ENCODE measurements at regions not wholly inside any gene's neighbourhood (a gene's known extent, or its start where the extent isn't known, plus 50 kb on each side); places are given as distances from the start of the nearest gene placed in this dataset.

DNA sequence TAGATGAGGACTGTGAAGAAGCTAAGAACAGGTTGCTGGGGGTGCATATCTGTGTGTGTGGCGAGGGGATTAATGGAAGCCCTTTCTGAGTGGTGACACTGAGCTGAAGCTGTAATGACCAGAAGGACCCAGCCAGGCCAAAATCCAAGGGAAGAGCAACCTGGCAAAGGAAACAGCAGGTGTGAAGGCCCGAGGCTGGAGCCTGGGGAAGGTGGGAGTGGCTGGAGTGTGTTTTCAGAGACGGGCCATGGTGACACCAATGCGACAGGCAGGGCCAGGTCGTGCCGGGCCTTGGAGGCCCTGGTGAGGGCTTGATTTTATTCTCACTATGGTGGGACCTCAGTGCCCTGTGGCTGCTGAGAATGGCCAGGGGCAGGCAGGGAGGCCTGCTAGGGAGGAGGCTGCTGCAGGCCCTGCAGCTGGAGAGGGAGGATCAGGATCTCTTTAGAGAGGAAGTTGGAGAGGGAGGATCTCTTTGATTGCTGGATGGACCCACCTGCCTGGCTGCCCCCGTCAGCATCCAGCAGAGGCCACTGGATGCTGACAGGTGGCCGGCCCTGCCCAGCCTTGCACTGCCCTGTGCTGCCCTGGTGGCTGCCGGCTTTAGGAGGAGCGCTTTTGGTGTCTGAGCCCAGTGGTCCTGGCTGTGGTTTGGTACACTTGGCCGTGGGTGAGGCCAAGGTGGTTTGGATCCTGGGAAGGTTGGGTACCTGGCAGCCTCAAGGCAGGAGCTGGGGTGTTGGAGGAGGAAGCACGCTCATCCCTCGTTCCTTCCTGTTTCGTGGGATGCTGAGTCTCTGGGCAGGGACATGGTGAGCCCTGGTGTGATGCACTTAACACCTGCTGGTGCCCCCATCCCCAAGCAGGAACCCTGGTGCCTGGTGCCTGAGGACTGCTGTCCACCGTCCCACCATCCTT, 188.3 kb downstream of the SEC14L1 start:
- Histone ChIP-seq H3K27ac (replicated peaks; ENCODE audit: low read length) (no peak overlapping the region), H3K4me2 (ENCODE audit: insufficient read depth, low read length, poor library complexity, severe bottlenecking) (no peak overlapping the region), H2BK5ac (ENCODE audit: low read length) (peak overlapping the region; percentile 6), H3K4me3 (ENCODE audit: low read length in 2 of 2) (no peak overlapping the region), H3K14ac (ENCODE audit: low read length) (no peak overlapping the region), H3K4ac (ENCODE audit: low read length) (no peak overlapping the region), H3K4me1 (ENCODE audit: control insufficient read depth in 2 of 2, insufficient read depth in 1 of 2, low read depth in 1 of 2, low read length in 2 of 2) (peaks cover 4 to 6% of the 10 kb centered on the region in 2 donors), H3K23ac (ENCODE audit: low read depth, low read length, poor library complexity) (no peak overlapping the region), H2BK12ac (ENCODE audit: low read length) (peak overlapping the region; percentile 50), H3K9ac (ENCODE audit: low read depth, low read length, poor library complexity) (no peak overlapping the region), H4K8ac (ENCODE audit: low read depth, low read length) (no peak overlapping the region), H2BK120ac (ENCODE audit: low read depth, low read length) (peak overlapping the region; percentile 16), H2BK15ac (ENCODE audit: low read length) (peak overlapping the region; percentile 73), H3K27me3 (ENCODE audit: control insufficient read depth in 3 of 3, insufficient read depth in 3 of 3, low read depth in 1 of 3, low read length in 3 of 3) (no peaks in the 10 kb centered on the region), H3K36me3 (replicated peaks in 1 of 2; ENCODE audit: control insufficient read depth in 2 of 2, insufficient read depth in 2 of 2, low read length in 2 of 2) (no peaks in the 10 kb centered on the region), H3K9me3 (replicated peaks in 1 of 2; ENCODE audit: control insufficient read depth in 2 of 2, insufficient read depth in 1 of 2, low read depth in 1 of 2, low read length in 2 of 2) (no peaks in the 10 kb centered on the region), H3K18ac (ENCODE audit: low read length) (peak overlapping the region; percentile 83), H4K91ac (ENCODE audit: low read depth, low read length, poor library complexity) (peak overlapping the region; percentile 53), H2AFZ (ENCODE audit: low read length) (no peak overlapping the region), H2AK5ac (ENCODE audit: low read depth, low read length) (peak overlapping the region; percentile 97), H3K79me1 (ENCODE audit: low read depth, low read length) (no peaks in the 10 kb centered on the region)
- no CpG with 5 or more reads among the region's 15 CpGs for whole genome bisulfite sequencing, 2 donors (ENCODE audit: extremely low coverage in 2 of 2, insufficient read length in 2 of 2, insufficient replicate concordance in 1 of 2)
- no peak for DNase-seq (ENCODE audit: low spot score)

DNA sequence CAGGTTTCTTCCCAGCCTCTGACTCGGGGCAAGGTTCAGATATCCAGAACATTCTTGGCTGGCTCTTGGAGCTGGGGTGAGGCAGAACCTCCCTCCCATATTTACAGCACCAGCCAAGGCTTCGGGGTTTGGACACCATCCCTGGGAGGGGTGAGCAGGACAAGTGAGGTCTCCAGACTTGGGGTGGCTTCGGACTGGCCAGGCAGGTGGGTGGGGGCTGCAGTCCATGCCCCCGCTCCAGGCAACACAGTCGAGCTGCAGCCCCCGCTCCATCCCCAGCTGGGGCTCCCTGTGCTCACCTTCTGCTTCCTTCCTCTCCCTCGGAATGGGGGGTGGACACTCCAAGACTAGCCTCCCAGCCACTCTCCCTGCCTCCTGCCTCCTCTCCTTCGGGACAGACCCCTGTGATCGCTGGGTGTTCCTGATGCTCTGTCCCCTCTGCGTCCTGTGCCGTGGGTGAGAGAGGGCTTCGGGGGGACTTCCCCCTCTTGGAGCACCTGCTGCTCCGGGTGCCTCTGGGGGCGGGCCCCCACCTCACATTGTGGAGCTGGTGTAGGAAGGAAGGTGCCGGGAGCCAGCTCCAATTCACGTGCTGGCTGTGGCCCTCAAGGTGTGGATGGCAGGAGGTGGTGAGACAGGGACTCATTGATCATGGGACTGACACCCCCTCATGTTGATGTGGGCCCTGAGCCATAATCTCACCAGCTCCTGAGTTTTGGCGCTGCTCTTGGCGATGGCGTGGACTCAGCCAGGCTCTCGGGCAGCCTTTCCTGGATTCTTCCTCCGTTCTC, 189.2 kb downstream of the SEC14L1 start:
- H3K9ac ChIP-seq (ENCODE audit: low read depth, low read length, poor library complexity), result no peak overlapping the region
- no peak overlapping the region for H3K23ac ChIP-seq (ENCODE audit: low read depth, low read length, poor library complexity)
- H3K18ac ChIP-seq (ENCODE audit: low read length), result peak overlapping the region; percentile 83
- H3K4me2 ChIP-seq (ENCODE audit: insufficient read depth, low read length, poor library complexity, severe bottlenecking), result no peak overlapping the region
- H2BK120ac ChIP-seq (ENCODE audit: low read depth, low read length), result peak overlapping the region; percentile 16
- no peaks in the 10 kb centered on the region for H3K79me1 ChIP-seq (ENCODE audit: low read depth, low read length)
- H3K4ac ChIP-seq (ENCODE audit: low read length), result peak overlapping the region; percentile 66
- H3K4me1 ChIP-seq (ENCODE audit: control insufficient read depth in 2 of 2, insufficient read depth in 1 of 2, low read depth in 1 of 2, low read length in 2 of 2), result peaks cover 4 to 6% of the 10 kb centered on the region in 2 donors
- H3K4me3 ChIP-seq (ENCODE audit: low read length in 2 of 2), result no peak overlapping the region
- no peak overlapping the region for H4K8ac ChIP-seq (ENCODE audit: low read depth, low read length)
- no CpG with 5 or more reads among the region's 21 CpGs for WGBS, 2 donors (ENCODE audit: extremely low coverage in 2 of 2, insufficient read length in 2 of 2, insufficient replicate concordance in 1 of 2)
- H3K27ac ChIP-seq (replicated peaks; ENCODE audit: low read length), result no peak overlapping the region
- H2AK5ac ChIP-seq (ENCODE audit: low read depth, low read length), result peak overlapping the region; percentile 97
- no peaks in the 10 kb centered on the region for H3K36me3 ChIP-seq (replicated peaks in 1 of 2; ENCODE audit: control insufficient read depth in 2 of 2, insufficient read depth in 2 of 2, low read length in 2 of 2)
- no peak overlapping the region for H2AFZ ChIP-seq (ENCODE audit: low read length)
- no peaks in the 10 kb centered on the region for H3K27me3 ChIP-seq (ENCODE audit: control insufficient read depth in 3 of 3, insufficient read depth in 3 of 3, low read depth in 1 of 3, low read length in 3 of 3)
- H3K14ac ChIP-seq (ENCODE audit: low read length), result peak overlapping the region; percentile 8
- H2BK5ac ChIP-seq (ENCODE audit: low read length), result peak overlapping the region; percentile 6
- H2BK15ac ChIP-seq (ENCODE audit: low read length), result peak overlapping the region; percentile 99
- no peaks in the 10 kb centered on the region for H3K9me3 ChIP-seq (replicated peaks in 1 of 2; ENCODE audit: control insufficient read depth in 2 of 2, insufficient read depth in 1 of 2, low read depth in 1 of 2, low read length in 2 of 2)
- peak overlapping the region; percentile 53 for H4K91ac ChIP-seq (ENCODE audit: low read depth, low read length, poor library complexity)
- H2BK12ac ChIP-seq (ENCODE audit: low read length), result peak overlapping the region; percentile 84
- DNase-seq (ENCODE audit: low spot score), result no peak

DNA sequence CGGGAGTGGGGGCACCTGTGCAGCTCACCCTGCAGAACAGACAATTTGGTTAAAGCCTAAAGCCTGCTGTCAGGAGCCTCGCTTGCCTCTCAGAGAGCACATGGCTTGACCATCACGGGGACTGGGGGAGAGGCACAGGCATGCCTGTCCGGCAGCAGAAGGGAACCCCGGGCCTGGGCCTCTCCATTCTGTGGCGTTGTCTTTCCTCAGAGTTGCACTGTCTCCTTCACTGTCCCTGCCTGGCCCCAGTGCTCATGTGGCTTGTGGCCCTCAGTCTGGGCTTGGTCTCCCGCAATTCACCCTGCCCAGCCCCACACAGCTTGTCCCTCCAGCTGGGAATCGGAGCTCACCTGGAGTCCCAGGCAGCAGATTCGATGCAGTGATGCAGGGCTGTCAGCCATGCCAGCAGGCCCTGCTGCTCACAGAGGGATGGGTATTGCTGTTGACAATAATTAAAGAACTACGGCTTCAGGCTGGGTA, 189.9 kb downstream of the SEC14L1 start:
- peak overlapping the region; percentile 95 for H2BK12ac ChIP-seq (ENCODE audit: low read length)
- DNase-seq (ENCODE audit: low spot score), result no peak
- peak overlapping the region; percentile 66 for H3K4ac ChIP-seq (ENCODE audit: low read length)
- H3K14ac ChIP-seq (ENCODE audit: low read length), result peak overlapping the region; percentile 8
- peaks cover 3 to 4% of the 10 kb centered on the region in 2 donors for H3K4me1 ChIP-seq (ENCODE audit: control insufficient read depth in 2 of 2, insufficient read depth in 1 of 2, low read depth in 1 of 2, low read length in 2 of 2)
- H3K4me3 ChIP-seq (ENCODE audit: low read length in 2 of 2), result no peak overlapping the region
- H2AK5ac ChIP-seq (ENCODE audit: low read depth, low read length), result peak overlapping the region; percentile 97
- no peak overlapping the region for H3K9ac ChIP-seq (ENCODE audit: low read depth, low read length, poor library complexity)
- peak overlapping the region; percentile 6 for H2BK5ac ChIP-seq (ENCODE audit: low read length)
- H4K91ac ChIP-seq (ENCODE audit: low read depth, low read length, poor library complexity), result no peak overlapping the region
- H2BK120ac ChIP-seq (ENCODE audit: low read depth, low read length), result no peak overlapping the region
- H2BK15ac ChIP-seq (ENCODE audit: low read length), result peak overlapping the region; percentile 99
- H3K9me3 ChIP-seq (replicated peaks in 1 of 2; ENCODE audit: control insufficient read depth in 2 of 2, insufficient read depth in 1 of 2, low read depth in 1 of 2, low read length in 2 of 2), result no peaks in the 10 kb centered on the region
- H3K27ac ChIP-seq (replicated peaks; ENCODE audit: low read length), result no peak overlapping the region
- H3K23ac ChIP-seq (ENCODE audit: low read depth, low read length, poor library complexity), result no peak overlapping the region
- H4K8ac ChIP-seq (ENCODE audit: low read depth, low read length), result no peak overlapping the region
- WGBS, 2 donors (ENCODE audit: extremely low coverage in 2 of 2, insufficient read length in 2 of 2, insufficient replicate concordance in 1 of 2), result no CpG with 5 or more reads among the region's 10 CpGs
- no peak overlapping the region for H2AFZ ChIP-seq (ENCODE audit: low read length)
- H3K4me2 ChIP-seq (ENCODE audit: insufficient read depth, low read length, poor library complexity, severe bottlenecking), result no peak overlapping the region
- H3K79me1 ChIP-seq (ENCODE audit: low read depth, low read length), result no peaks in the 10 kb centered on the region
- no peak overlapping the region for H3K18ac ChIP-seq (ENCODE audit: low read length)
- no peaks in the 10 kb centered on the region for H3K27me3 ChIP-seq (ENCODE audit: control insufficient read depth in 3 of 3, insufficient read depth in 3 of 3, low read depth in 1 of 3, low read length in 3 of 3)
- H3K36me3 ChIP-seq (replicated peaks in 1 of 2; ENCODE audit: control insufficient read depth in 2 of 2, insufficient read depth in 2 of 2, low read length in 2 of 2), result no peaks in the 10 kb centered on the region
